T-helper 1 cell treated with Interleukin-12 subunit alpha and Interleukin-12 subunit beta and Interleukin-4 antibody, amounts not matched to agents 30 μg/mL and 1 μg/mL, for 36 hours (primary cell): ENCODE measurements at regions not wholly inside any gene's neighbourhood (a gene's known extent, or its start where the extent isn't known, plus 50 kb on each side); places are given as distances from the start of the nearest gene placed in this dataset.

Experiments used
- H3K27ac Mint-ChIP-seq: one replicate; pipeline ENCODE4 v1.8.0; 2021; ENCODE audit warnings: mild to moderate bottlenecking, mixed read lengths
- H3K27me3 Mint-ChIP-seq: one replicate; pipeline ENCODE4 v1.8.0; 2021; ENCODE audit warnings: low read depth, mixed read lengths
- H3K36me3 Mint-ChIP-seq: one replicate; pipeline ENCODE4 v1.8.0; 2021; ENCODE audit warnings: low read depth, mixed read lengths
- H3K4me1 Mint-ChIP-seq: one replicate; pipeline ENCODE4 v1.8.0; 2021; ENCODE audit warnings: low read depth, mixed read lengths
- H3K4me3 Mint-ChIP-seq: one replicate; pipeline ENCODE4 v1.8.0; 2021; ENCODE audit warnings: mild to moderate bottlenecking, moderate library complexity, mixed read lengths
- H3K9me3 Mint-ChIP-seq: one replicate; pipeline ENCODE4 v1.8.0; 2021; ENCODE audit warnings: mixed read lengths

DNA sequence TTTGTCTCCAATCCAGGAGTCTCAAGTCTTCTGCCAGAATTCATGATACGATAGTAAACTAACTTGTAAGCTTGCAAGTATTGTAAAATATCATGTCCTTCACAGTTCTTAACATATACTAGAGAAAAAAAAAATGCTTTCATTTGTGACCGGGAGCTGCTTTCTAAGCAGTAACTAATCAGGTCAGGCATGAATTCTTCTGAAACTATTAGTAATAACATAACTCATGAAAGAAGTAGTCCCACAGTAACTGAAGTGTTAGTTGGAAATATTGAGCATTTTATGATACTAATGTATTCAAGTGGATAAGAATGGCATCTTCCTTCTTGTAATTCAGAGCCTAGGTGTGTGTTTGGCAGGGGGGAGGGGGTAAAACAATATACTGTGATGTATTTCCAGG lies 665.6 kb downstream of the DNAJB9 start:
- H3K4me1 Mint-ChIP-seq = no peaks in the 10 kb centered on the region
- H3K9me3 Mint-ChIP-seq = no peaks in the 10 kb centered on the region
- H3K36me3 Mint-ChIP-seq = no peaks in the 10 kb centered on the region
- H3K27ac Mint-ChIP-seq = no peak overlapping the region
- H3K27me3 Mint-ChIP-seq = no peaks in the 10 kb centered on the region
- H3K4me3 Mint-ChIP-seq = no peak overlapping the region

DNA sequence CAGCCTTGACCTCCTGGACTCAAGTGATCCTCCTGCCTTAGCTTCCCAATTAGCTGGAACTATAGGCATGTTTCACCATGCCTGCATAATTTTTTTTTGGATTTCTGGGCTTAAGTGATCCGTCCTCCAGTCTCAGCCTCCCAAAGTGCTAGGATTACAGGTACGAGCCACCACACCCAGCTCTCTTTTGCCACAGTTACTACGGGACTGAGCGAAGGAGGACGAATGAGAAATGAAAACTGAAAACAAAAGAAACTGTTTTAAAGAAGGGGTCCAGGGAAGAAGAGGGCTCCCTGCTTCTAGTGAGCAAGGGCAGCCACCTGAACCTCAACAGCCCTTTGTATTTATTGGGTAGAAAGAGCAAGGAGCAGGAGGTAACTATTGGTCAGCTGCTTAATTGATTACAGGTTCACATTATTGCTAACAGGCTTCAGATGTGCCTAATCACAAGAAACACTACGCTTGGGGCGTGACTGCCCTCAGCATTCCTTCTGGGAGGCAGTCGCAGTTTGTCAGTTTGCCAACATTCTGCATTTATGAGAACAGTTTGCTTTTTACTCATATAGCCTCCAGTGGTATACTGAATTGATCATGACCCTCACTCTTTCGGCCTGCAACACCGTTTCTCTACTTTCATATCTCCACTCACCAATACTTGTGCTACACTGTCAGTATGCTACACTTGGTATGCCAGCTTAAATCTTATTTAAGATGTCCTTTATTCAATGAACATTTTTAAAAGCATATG lies 676.8 kb downstream of the DNAJB9 start:
- Mint-ChIP-seq H3K27ac (no peak overlapping the region), H3K4me1 (no peaks in the 10 kb centered on the region), H3K27me3 (no peaks in the 10 kb centered on the region), H3K9me3 (peaks cover 7% of the 10 kb centered on the region), H3K36me3 (no peaks in the 10 kb centered on the region), H3K4me3 (no peak overlapping the region)

- Mint-ChIP-seq H3K36me3 (no peaks in the 10 kb centered on the region), H3K4me1 (no peaks in the 10 kb centered on the region), H3K27me3 (no peaks in the 10 kb centered on the region), H3K4me3 (no peak overlapping the region), H3K9me3 (no peaks in the 10 kb centered on the region), H3K27ac (no peak overlapping the region)
Observed at GRCh38 chr7:109256762-109257560, 687.3 kb downstream of the DNAJB9 start.

- Mint-ChIP-seq H3K9me3 (no peaks in the 10 kb centered on the region), H3K27me3 (no peaks in the 10 kb centered on the region), H3K36me3 (no peaks in the 10 kb centered on the region), H3K4me3 (no peak overlapping the region), H3K27ac (no peak overlapping the region), H3K4me1 (no peaks in the 10 kb centered on the region)
Observed at GRCh38 chr7:109259151-109259550, 689.5 kb downstream of the DNAJB9 start.

DNA sequence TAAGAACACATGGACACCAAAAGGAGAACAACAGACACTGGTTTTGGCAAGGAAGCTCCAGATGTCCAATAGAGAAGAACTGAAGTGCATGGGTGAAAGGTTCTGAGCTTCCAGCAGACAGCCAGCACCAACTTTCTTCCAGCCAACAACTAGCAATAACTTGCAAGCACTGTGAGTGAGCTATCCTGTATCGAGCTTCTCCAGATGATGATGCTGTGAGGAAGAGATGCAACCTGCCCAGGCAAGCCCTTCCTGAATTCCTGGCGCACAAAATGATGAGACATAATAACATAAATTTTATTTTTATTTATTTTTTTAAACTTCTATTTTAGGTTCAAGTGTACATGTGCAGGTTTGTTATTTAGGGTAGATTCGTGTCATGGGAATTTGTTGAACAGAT lies 692.1 kb downstream of the DNAJB9 start:
- no peaks in the 10 kb centered on the region for H3K27me3 Mint-ChIP-seq
- H3K4me3 Mint-ChIP-seq = no peak overlapping the region
- no peaks in the 10 kb centered on the region for H3K4me1 Mint-ChIP-seq
- no peak overlapping the region for H3K27ac Mint-ChIP-seq
- H3K9me3 Mint-ChIP-seq = no peaks in the 10 kb centered on the region
- no peaks in the 10 kb centered on the region for H3K36me3 Mint-ChIP-seq

DNA sequence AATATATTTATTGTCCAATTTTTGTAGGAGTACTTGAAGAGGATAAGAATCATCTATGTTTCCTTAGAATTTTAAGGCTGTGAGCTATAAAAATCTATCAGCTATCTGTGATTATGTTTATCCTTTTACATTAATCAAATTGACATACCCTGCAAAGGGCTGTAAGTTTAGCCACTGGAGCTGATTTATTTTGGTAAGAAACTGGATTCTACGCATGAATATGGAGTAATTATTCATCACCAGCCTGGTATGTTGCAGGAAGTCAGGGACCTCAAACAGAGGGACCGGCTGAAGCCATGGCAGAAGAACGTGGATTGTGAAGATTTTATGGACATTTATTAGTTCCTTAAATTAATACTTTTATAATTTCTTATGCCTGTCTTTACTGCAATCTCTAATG lies 696.9 kb downstream of the DNAJB9 start:
- Mint-ChIP-seq H3K4me3 (no peak overlapping the region), H3K27ac (no peak overlapping the region), H3K9me3 (peaks cover 4% of the 10 kb centered on the region), H3K36me3 (no peaks in the 10 kb centered on the region), H3K4me1 (no peaks in the 10 kb centered on the region), H3K27me3 (no peaks in the 10 kb centered on the region)

DNA sequence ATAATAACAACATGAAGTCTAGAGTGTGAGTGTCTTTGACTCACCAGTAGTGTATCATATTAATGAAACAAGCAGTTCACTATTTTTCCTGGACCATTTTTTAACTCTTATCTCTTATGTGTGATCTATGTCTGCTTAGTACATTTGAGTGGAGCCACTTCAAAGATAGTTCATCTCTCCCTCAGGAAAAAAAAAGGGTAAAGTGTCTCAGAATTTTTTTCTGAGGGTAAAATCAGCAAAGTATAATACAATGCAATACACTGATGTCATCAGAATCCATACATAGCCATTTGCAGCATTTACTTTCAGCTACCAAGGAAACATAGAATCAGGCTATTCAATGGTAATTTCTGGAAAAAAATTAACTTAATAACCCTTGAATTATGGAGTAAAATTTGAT lies 706.7 kb downstream of the DNAJB9 start:
- Mint-ChIP-seq H3K36me3 (no peaks in the 10 kb centered on the region), H3K27ac (no peak overlapping the region), H3K27me3 (no peaks in the 10 kb centered on the region), H3K4me1 (no peaks in the 10 kb centered on the region), H3K4me3 (no peak overlapping the region), H3K9me3 (no peaks in the 10 kb centered on the region)

GRCh38 chr7:109282726-109283125 lies 713.1 kb downstream of the DNAJB9 start:
- no peaks in the 10 kb centered on the region for H3K4me1 Mint-ChIP-seq
- H3K36me3 Mint-ChIP-seq = no peaks in the 10 kb centered on the region
- no peak overlapping the region for H3K27ac Mint-ChIP-seq
- H3K27me3 Mint-ChIP-seq = no peaks in the 10 kb centered on the region
- peaks cover 16% of the 10 kb centered on the region for H3K9me3 Mint-ChIP-seq
- H3K4me3 Mint-ChIP-seq = no peak overlapping the region

- H3K36me3 Mint-ChIP-seq = no peaks in the 10 kb centered on the region
- H3K4me1 Mint-ChIP-seq = no peaks in the 10 kb centered on the region
- no peak overlapping the region for H3K4me3 Mint-ChIP-seq
- no peak overlapping the region for H3K27ac Mint-ChIP-seq
- H3K9me3 Mint-ChIP-seq = peaks cover 16% of the 10 kb centered on the region
- no peaks in the 10 kb centered on the region for H3K27me3 Mint-ChIP-seq
Observed at GRCh38 chr7:109284943-109285342, 715.3 kb downstream of the DNAJB9 start.

DNA sequence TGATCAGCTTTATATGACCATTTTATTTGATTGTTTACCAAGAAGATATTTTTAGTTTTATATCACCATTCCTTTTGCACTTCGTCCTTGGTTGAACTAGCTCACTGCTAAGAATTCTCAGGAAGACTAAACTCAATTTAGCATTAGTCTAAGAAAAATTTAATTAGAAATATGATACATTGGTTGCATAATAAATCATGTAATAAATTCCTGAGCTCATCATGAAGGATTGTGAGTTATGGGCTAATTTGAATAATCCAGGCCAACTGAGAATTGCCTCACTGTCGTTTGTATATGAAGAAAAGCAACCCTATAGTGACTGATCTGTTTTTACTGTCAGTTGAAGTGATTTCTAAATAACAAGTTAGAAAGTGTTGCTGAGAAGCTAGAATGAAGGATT lies 725.5 kb downstream of the DNAJB9 start:
- Mint-ChIP-seq H3K27me3 (no peaks in the 10 kb centered on the region), H3K4me3 (no peak overlapping the region), H3K4me1 (no peaks in the 10 kb centered on the region), H3K36me3 (no peaks in the 10 kb centered on the region), H3K27ac (no peak overlapping the region), H3K9me3 (peaks cover 7% of the 10 kb centered on the region)

- Mint-ChIP-seq H3K27ac (no peak overlapping the region), H3K36me3 (no peaks in the 10 kb centered on the region), H3K4me1 (no peaks in the 10 kb centered on the region), H3K9me3 (peaks cover 21% of the 10 kb centered on the region), H3K4me3 (no peak overlapping the region), H3K27me3 (no peaks in the 10 kb centered on the region)
Observed at GRCh38 chr7:109308816-109309215, 739.1 kb downstream of the DNAJB9 start.

GRCh38 chr7:109309790-109310189 lies 740.1 kb downstream of the DNAJB9 start:
- Mint-ChIP-seq H3K27me3 (no peaks in the 10 kb centered on the region), H3K27ac (no peak overlapping the region), H3K4me3 (no peak overlapping the region), H3K4me1 (no peaks in the 10 kb centered on the region), H3K9me3 (peaks cover 24% of the 10 kb centered on the region), H3K36me3 (no peaks in the 10 kb centered on the region)

DNA sequence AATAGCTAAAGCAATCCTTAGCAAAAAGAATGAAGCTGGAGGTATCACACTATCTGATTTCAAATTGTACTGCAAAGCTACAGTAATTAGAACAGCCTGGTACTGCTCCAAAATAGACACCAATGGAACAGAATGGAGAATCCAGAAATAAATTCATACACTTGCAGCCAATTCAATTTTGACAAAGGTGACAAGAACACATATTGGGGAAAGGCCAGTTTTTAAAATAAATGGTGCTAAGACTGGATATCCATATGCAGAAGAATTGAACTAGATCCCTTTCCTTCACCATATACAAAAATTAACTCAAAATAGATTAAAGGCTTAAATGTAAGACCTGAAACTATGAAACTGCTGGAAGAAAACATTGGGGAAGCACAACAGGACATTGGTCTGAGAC lies 748.5 kb downstream of the DNAJB9 start:
- H3K27ac Mint-ChIP-seq = no peak overlapping the region
- H3K36me3 Mint-ChIP-seq = no peaks in the 10 kb centered on the region
- H3K4me1 Mint-ChIP-seq = no peaks in the 10 kb centered on the region
- H3K27me3 Mint-ChIP-seq = no peaks in the 10 kb centered on the region
- H3K4me3 Mint-ChIP-seq = no peak overlapping the region
- peaks cover 3% of the 10 kb centered on the region for H3K9me3 Mint-ChIP-seq

DNA sequence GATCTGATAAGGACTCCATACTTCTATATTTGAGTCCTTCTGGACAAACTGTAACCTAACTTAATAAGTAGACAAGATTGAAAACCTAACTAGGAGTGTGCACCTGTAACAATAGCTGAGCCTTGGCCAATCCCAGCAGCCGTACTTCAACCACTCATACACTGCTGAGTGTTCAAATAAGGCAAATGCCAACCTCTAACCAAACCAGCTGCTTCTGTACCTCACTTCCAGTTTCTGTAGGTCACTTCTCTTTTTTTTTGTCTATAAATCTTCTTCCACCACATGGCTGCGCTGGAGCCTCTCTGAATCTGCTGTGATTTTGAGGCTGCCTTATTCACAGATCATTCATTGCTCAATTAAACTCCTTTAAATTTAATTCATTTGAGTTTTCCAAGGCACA lies 753.2 kb downstream of the DNAJB9 start:
- H3K27me3 Mint-ChIP-seq = no peaks in the 10 kb centered on the region
- no peak overlapping the region for H3K4me3 Mint-ChIP-seq
- H3K4me1 Mint-ChIP-seq = no peaks in the 10 kb centered on the region
- H3K27ac Mint-ChIP-seq = no peak overlapping the region
- H3K36me3 Mint-ChIP-seq = no peaks in the 10 kb centered on the region
- no peaks in the 10 kb centered on the region for H3K9me3 Mint-ChIP-seq

GRCh38 chr7:109331423-109331822 lies 761.7 kb downstream of the DNAJB9 start:
- Mint-ChIP-seq H3K36me3 (no peaks in the 10 kb centered on the region), H3K27ac (no peak overlapping the region), H3K4me1 (no peaks in the 10 kb centered on the region), H3K27me3 (no peaks in the 10 kb centered on the region), H3K4me3 (no peak overlapping the region), H3K9me3 (no peaks in the 10 kb centered on the region)
